GM23338 (cell line): ENCODE measurements at regions not wholly inside any gene's neighbourhood (a gene's known extent, or its start where the extent isn't known, plus 50 kb on each side); places are given as distances from the start of the nearest gene placed in this dataset.

Source experiments
- CTCF ChIP-seq, 2 experiments: fragments of 200-600 bp in 1 of 2; sonication (generic) in 1 of 2; conservative IDR thresholded peaks; 2 replicates each; pipeline versions ENCODE4 v1.5.1 to v1.6.1; 2016 to 2017; ENCODE audit warnings: antibody characterized with exemption in 2 of 2, low read depth in 2 of 2, mild to moderate bottlenecking in 2 of 2, moderate library complexity in 1 of 2
- EZH2 ChIP-seq: fragments of 200-600 bp; sonication (generic); IDR thresholded peaks from one replicate; pipeline ENCODE4 v1.8.0; 2017; ENCODE audit warnings: antibody characterized with exemption, mild to moderate bottlenecking, low read depth; ENCODE audit not compliant: unreplicated experiment
- NANOG ChIP-seq: IDR thresholded peaks from 2 replicates; pipeline ENCODE4 v1.6.1; 2016; ENCODE audit warnings: antibody characterized with exemption, borderline replicate concordance
- POLR2AphosphoS5 ChIP-seq: IDR thresholded peaks from 2 replicates; pipeline ENCODE4 v1.6.1; 2016; ENCODE audit warnings: antibody characterized with exemption, low read depth
- REST ChIP-seq: IDR thresholded peaks from one replicate; pipeline ENCODE4 v1.6.1; 2018; ENCODE audit warnings: antibody characterized with exemption; ENCODE audit not compliant: unreplicated experiment

- no peak for TF ChIP-seq CTCF (conservative IDR thresholded peaks at IDR 0.05; ENCODE audit: low read depth in 2 of 2)
- no peak for TF ChIP-seq NANOG
- TF ChIP-seq EZH2, result no peak
- no peak for TF ChIP-seq POLR2AphosphoS5
- TF ChIP-seq REST, result no peak
These were observed 1188.0 kb downstream of the GRIK2 start for GRCh38 chr6:102581378-102582124.
